ENCODE measurements at regions not wholly inside any gene's neighbourhood (a gene's known extent, or its start where the extent isn't known, plus 50 kb on each side); places are given as distances from the start of the nearest gene placed in this dataset.
"Not testable (repeated sequence)": the region's sequence is repeated elsewhere in the genome, so short reads cannot be mapped to it uniquely, and the experiment has no call there.

- no peak for DNase-seq
Observed at GRCh38 chr3:88812576-88812975, 294.8 kb upstream of the EPHA3 start.

GRCh38 chr3:88816445-88816844, 291.0 kb upstream of the EPHA3 start:
- DNase-seq, result no peak

- DNase-seq, result no peak
Observed at GRCh38 chr3:88824666-88825564, 282.5 kb upstream of the EPHA3 start.

- no peak for DNase-seq
Observed at GRCh38 chr3:88828466-88828865, 279.0 kb upstream of the EPHA3 start.

GRCh38 chr3:88852606-88853005, 254.8 kb upstream of the EPHA3 start:
- no peak for DNase-seq

GRCh38 chr3:88863196-88863595, 244.2 kb upstream of the EPHA3 start:
- DNase-seq, result no peak

- DNase-seq, result no peak
Observed at GRCh38 chr3:88876724-88877123, 230.7 kb upstream of the EPHA3 start.

- DNase-seq, result no peak
Observed at GRCh38 chr3:88879905-88880304, 227.5 kb upstream of the EPHA3 start.

- DNase-seq, result no peak
Observed at GRCh38 chr3:88882121-88882520, 225.3 kb upstream of the EPHA3 start.

GRCh38 chr3:88886624-88887023, 220.8 kb upstream of the EPHA3 start:
- not testable (repeated sequence) for DNase-seq

GRCh38 chr3:88896026-88896425, 211.4 kb upstream of the EPHA3 start:
- DNase-seq, result no peak

GRCh38 chr3:88912294-88912877, 195.0 kb upstream of the EPHA3 start:
- no peak for DNase-seq

- no peak for DNase-seq
Observed at GRCh38 chr3:88918841-88919240, 188.6 kb upstream of the EPHA3 start.

- no peak for DNase-seq
Observed at GRCh38 chr3:88921986-88922385, 185.4 kb upstream of the EPHA3 start.

- no peak for DNase-seq
Observed at GRCh38 chr3:88926221-88926620, 181.2 kb upstream of the EPHA3 start.

GRCh38 chr3:88930611-88931010, 176.8 kb upstream of the EPHA3 start:
- no peak for DNase-seq

GRCh38 chr3:88936831-88937230, 170.6 kb upstream of the EPHA3 start:
- no peak for DNase-seq

- no peak for DNase-seq
Observed at GRCh38 chr3:88940296-88940695, 167.1 kb upstream of the EPHA3 start.

- no peak for DNase-seq
Observed at GRCh38 chr3:88947013-88947412, 160.4 kb upstream of the EPHA3 start.

- DNase-seq, result no peak
Observed at GRCh38 chr3:88954853-88955252, 152.6 kb upstream of the EPHA3 start.

- no peak for DNase-seq
Observed at GRCh38 chr3:88955274-88955673, 152.1 kb upstream of the EPHA3 start.

GRCh38 chr3:88957711-88958439, 149.5 kb upstream of the EPHA3 start:
- DNase-seq, result peak; percentile 62

- no peak for DNase-seq
Observed at GRCh38 chr3:88960019-88960418, 147.4 kb upstream of the EPHA3 start.

GRCh38 chr3:88963003-88963402, 144.4 kb upstream of the EPHA3 start:
- no peak for DNase-seq

Measured in amniotic stem cell (primary cell).